Ascending aorta (tissue), 2 donors: ENCODE measurements at regions not wholly inside any gene's neighbourhood (a gene's known extent, or its start where the extent isn't known, plus 50 kb on each side); places are given as distances from the start of the nearest gene placed in this dataset.

Experiments used
- DNase-seq, 2 donors: peaks; one replicate each; pipeline ENCODE4 v3.0.0-alpha.2; 2019; ENCODE audit warnings: low spot score in 2 of 2
- H3K27ac ChIP-seq, 2 donors: fragments of 200-600 bp; sonication (generic); one replicate each; pipeline ENCODE4 v1.5.1; 2016 to 2017; ENCODE audit warnings: mild to moderate bottlenecking in 1 of 2
- H3K27me3 ChIP-seq: fragments of 200-600 bp; sonication (generic); one replicate; pipeline ENCODE4 v1.5.1; 2017
- H3K36me3 ChIP-seq, 2 donors: fragments of 200-600 bp; sonication (generic); one replicate each; pipeline ENCODE4 v1.5.1; 2016
- H3K4me1 ChIP-seq, 2 donors: fragments of 200-600 bp; sonication (generic); one replicate each; pipeline ENCODE4 v1.5.1; 2016 to 2017; ENCODE audit warnings: mild to moderate bottlenecking in 1 of 2
- H3K4me3 ChIP-seq, 2 donors: fragments of 200-600 bp; sonication (generic); one replicate each; pipeline ENCODE4 v1.5.1; 2016 to 2017; ENCODE audit warnings: mild to moderate bottlenecking in 1 of 2
- H3K9me3 ChIP-seq, 2 donors: fragments of 200-600 bp; sonication (generic); one replicate each; pipeline ENCODE4 v1.5.1; 2016
- intact Hi-C: fragments of 100-400 bp; cut with DNase I; formaldehyde crosslinking; loops from one replicate; pipeline ENCODE4 v1.15.1; 2023
- TF ChIP-seq, protein P1 (sequence below), 3 experiments: fragments of 200-600 bp in 2 of 3; fragments of 450-650 bp in 1 of 3; sonication (generic) in 2 of 3; IDR thresholded peaks; one replicate each; pipeline ENCODE4 v1.5.1; 2016 to 2019; ENCODE audit warnings: antibody characterized with exemption in 3 of 3, mild to moderate bottlenecking in 1 of 3, moderate library complexity in 1 of 3

DNA sequence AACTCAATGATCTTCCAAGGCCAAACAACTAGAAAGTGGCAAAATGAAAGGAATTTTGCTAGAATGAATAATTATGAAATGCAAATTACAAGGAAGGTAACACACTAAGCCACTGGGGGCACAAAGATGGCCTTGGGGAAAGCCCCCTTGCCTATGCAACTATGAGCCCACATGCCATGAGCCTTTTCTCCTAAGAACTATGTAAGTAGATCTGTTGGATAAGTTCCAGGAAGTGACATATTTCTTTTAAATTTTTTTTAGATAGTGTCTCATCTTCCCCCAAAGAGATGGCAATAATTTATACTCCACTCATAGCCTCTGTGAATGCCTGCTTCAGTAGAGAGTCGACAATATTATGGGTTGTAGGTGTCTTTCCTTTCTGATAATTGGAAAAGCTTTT is 257.8 kb downstream of the AUH start:
- Histone ChIP-seq H3K4me3 (no peak overlapping the region), H3K4me1 (peaks cover 8 to 17% of the 10 kb centered on the region in 2 donors), H3K9me3 (no peaks in the 10 kb centered on the region), H3K27ac (no peak overlapping the region), H3K27me3 (no peaks in the 10 kb centered on the region), H3K36me3 (no peaks in the 10 kb centered on the region)
- TF ChIP-seq, protein P1, sequence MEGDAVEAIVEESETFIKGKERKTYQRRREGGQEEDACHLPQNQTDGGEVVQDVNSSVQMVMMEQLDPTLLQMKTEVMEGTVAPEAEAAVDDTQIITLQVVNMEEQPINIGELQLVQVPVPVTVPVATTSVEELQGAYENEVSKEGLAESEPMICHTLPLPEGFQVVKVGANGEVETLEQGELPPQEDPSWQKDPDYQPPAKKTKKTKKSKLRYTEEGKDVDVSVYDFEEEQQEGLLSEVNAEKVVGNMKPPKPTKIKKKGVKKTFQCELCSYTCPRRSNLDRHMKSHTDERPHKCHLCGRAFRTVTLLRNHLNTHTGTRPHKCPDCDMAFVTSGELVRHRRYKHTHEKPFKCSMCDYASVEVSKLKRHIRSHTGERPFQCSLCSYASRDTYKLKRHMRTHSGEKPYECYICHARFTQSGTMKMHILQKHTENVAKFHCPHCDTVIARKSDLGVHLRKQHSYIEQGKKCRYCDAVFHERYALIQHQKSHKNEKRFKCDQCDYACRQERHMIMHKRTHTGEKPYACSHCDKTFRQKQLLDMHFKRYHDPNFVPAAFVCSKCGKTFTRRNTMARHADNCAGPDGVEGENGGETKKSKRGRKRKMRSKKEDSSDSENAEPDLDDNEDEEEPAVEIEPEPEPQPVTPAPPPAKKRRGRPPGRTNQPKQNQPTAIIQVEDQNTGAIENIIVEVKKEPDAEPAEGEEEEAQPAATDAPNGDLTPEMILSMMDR (IDR thresholded peaks at IDR 0.05): no peak
- intact Hi-C loops: loop anchor here (5.0 kb wide), 3 partner anchors 142 to 198 kb away; no protein-coding TSS in a partner anchor
- no peak for DNase-seq

DNA sequence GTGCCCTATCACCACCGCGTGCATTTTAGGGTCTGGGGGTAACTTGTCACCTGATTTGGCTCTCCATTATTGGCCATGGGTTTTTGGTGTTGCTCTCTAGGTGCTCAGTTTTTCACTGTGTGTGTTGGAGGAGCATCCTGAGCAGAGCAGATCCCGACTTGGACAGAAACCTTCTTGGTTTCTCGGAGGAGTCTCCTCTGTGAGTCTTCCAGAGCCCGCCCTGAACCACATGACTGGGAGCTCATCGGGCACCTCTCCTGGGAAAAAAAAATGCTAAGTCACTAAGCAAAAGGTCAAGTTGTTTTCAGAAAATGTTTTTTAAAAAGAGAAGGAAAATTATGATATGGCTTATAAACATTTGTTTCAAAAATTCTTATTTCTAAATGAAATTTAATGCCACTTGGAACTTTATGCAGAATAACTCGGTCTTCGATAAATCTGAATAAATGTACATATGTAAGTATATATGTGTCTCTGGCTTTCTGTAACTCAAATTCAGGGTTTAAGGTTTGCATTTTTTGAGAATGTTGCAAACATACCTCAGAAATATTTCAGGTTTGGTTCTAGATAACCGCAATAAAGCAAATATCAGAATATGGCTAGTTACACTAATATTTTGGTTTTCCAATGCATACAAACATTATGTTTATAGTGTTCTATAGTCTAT is 255.2 kb downstream of the AUH start:
- intact Hi-C loops: no loop called here
- H3K36me3 ChIP-seq: no peaks in the 10 kb centered on the region
- TF ChIP-seq, protein P1 (IDR thresholded peaks at IDR 0.05): no peak
- no peaks in the 10 kb centered on the region for H3K27me3 ChIP-seq
- H3K4me1 ChIP-seq: no peaks in the 10 kb centered on the region
- no peak for DNase-seq
- no peak overlapping the region for H3K4me3 ChIP-seq
- H3K9me3 ChIP-seq: peaks cover 0 to 18% of the 10 kb centered on the region in 2 donors
- H3K27ac ChIP-seq: no peak overlapping the region

DNA sequence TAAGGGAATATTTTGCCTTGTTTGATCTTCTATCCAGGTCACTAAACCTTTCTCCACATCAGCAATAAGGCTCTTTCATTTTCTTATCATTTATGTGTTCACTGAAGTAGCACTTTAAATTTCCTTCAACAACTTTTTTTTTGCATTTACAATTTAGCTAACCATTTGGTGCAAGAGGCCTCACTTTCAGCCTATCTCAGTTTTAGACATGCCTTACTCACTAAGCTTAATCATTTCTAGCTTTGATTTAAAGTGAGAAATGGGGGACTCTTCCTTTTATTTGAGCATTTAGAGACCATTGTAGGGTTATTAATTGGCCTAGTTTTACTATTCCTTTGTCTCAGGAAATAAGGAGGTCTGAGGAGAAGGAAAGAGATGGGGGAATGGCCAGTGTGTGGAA is 250.5 kb downstream of the AUH start:
- TF ChIP-seq, protein P1 (IDR thresholded peaks at IDR 0.05): no peak
- Histone ChIP-seq H3K4me3 (no peak overlapping the region), H3K9me3 (peaks cover 0 to 18% of the 10 kb centered on the region in 2 donors), H3K27me3 (no peaks in the 10 kb centered on the region), H3K4me1 (peaks cover 0 to 4% of the 10 kb centered on the region in 2 donors), H3K27ac (no peak overlapping the region), H3K36me3 (no peaks in the 10 kb centered on the region)
- intact Hi-C loops: no loop called here
- DNase-seq: no peak

DNA sequence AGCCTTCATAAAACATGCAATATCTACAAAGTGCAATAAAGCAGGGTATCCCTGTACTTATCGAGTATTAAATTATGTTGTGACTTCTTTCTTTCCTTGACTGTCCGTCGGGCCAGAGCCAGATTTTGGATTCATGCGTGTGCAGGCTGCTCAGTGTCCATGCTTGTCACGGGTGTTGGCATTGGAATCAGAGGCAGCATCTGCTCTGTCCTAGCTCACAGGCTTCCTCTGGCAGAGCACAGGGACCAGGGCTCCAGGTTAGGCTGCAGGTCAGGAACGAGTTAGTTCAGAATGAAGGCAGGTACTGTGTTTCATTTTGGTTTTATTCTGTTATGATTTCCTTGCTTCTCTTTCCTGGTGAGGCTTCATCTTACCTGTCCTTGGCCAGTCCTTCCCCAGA is 249.8 kb downstream of the AUH start:
- TF ChIP-seq, protein P1 (IDR thresholded peaks at IDR 0.05): no peak
- Histone ChIP-seq H3K36me3 (no peaks in the 10 kb centered on the region), H3K4me3 (no peak overlapping the region), H3K27me3 (no peaks in the 10 kb centered on the region), H3K27ac (no peak overlapping the region), H3K4me1 (peaks cover 0 to 4% of the 10 kb centered on the region in 2 donors), H3K9me3 (peaks cover 0 to 18% of the 10 kb centered on the region in 2 donors)
- DNase-seq: no peak
- intact Hi-C loops: no loop called here

DNA sequence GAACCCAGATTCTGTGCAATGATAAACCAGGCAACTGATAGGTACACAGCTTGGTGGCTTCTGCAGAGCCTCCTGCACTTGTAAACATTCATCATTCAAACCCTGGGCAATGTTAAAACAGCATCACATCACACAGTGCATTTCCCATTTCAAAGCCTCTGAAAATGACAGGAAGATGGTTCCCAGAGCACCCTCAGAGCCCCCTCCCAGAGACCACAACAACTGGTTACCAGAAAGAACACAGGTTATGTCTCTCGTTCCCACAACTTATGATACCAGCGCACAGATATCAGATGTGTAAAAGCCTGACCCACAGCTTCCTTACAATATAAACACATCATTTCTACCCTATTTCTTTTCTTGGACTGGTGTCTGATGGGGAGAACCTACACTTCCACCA is 248.7 kb downstream of the AUH start:
- intact Hi-C loops: no loop called here
- H3K36me3 ChIP-seq: no peaks in the 10 kb centered on the region

More for the DNA sequence above, 248.7 kb downstream of the AUH start:
- no peak for DNase-seq
- H3K9me3 ChIP-seq: peaks cover 0 to 18% of the 10 kb centered on the region in 2 donors
- no peak overlapping the region for H3K27ac ChIP-seq
- H3K4me1 ChIP-seq: peaks cover 0 to 10% of the 10 kb centered on the region in 2 donors
- no peaks in the 10 kb centered on the region for H3K27me3 ChIP-seq
- no peak overlapping the region for H3K4me3 ChIP-seq
- TF ChIP-seq, protein P1 (IDR thresholded peaks at IDR 0.05): no peak
